ENCODE measurements at regions not wholly inside any gene's neighbourhood (a gene's known extent, or its start where the extent isn't known, plus 50 kb on each side); places are given as distances from the start of the nearest gene placed in this dataset.

DNA sequence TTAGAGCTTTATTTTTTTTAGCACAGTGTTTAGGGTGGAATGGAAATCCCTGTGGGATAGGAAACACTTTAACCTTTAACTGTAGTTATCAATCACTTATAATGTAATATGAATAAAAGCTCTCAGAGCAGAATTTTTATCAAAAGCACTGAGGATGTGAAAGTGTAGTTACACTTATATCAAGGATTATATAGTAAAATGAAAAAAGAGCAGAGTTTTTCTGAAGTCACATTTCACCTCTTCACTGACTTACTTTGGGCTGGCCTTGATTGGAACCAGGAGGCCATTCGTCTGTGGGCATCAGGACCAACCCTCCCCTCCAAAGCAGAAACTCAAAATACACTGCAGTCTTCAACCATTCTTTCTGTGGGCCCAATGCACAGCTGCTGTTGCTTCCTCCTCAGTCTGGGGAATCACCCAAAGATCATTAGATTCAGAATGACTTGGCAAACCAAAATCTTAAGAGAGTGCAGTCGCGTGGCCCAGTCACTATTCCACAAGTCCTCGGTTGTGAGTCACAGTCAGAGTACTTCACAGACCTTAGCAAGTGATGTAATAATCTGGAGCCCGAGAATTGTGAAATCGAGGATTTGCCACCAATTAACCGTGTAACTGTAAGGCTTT lies 132.6 kb upstream of the COL8A1 start:
- TF ChIP-seq, protein P1, sequence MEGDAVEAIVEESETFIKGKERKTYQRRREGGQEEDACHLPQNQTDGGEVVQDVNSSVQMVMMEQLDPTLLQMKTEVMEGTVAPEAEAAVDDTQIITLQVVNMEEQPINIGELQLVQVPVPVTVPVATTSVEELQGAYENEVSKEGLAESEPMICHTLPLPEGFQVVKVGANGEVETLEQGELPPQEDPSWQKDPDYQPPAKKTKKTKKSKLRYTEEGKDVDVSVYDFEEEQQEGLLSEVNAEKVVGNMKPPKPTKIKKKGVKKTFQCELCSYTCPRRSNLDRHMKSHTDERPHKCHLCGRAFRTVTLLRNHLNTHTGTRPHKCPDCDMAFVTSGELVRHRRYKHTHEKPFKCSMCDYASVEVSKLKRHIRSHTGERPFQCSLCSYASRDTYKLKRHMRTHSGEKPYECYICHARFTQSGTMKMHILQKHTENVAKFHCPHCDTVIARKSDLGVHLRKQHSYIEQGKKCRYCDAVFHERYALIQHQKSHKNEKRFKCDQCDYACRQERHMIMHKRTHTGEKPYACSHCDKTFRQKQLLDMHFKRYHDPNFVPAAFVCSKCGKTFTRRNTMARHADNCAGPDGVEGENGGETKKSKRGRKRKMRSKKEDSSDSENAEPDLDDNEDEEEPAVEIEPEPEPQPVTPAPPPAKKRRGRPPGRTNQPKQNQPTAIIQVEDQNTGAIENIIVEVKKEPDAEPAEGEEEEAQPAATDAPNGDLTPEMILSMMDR (conservative IDR thresholded peaks at IDR 0.05; ENCODE audit: low read depth) = no peak
- POLR2A ChIA-PET (ENCODE audit: low non-redundant PET) = no interaction called here
- CTCF ChIA-PET = no interaction called here
- no peak overlapping the region for H3K27ac ChIP-seq
- DNase-seq (ENCODE audit: low spot score) = no peak

DNA sequence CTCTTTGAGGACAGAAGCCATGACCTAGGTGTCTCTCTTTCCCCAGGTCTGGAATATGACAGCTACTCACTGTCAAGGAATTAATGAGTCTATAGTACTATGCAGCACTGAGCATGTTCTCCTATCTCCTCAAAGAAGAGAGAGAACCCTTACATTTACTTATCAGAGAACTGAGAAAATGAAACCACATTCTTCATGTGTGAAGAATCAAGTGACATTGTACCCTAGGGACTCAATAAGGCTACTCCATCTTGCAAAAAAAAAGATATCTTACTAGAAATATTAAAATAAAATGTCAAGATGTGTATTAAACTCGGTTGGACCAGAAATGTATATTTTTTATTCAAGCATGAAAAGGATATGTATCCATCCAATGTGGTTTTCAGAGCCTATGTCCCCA lies 133.2 kb upstream of the COL8A1 start:
- CTCF ChIA-PET = no interaction called here
- H3K27ac ChIP-seq = no peak overlapping the region
- POLR2A ChIA-PET (ENCODE audit: low non-redundant PET) = no interaction called here
- TF ChIP-seq, protein P1 (conservative IDR thresholded peaks at IDR 0.05; ENCODE audit: low read depth) = no peak
- no peak for DNase-seq (ENCODE audit: low spot score)

DNA sequence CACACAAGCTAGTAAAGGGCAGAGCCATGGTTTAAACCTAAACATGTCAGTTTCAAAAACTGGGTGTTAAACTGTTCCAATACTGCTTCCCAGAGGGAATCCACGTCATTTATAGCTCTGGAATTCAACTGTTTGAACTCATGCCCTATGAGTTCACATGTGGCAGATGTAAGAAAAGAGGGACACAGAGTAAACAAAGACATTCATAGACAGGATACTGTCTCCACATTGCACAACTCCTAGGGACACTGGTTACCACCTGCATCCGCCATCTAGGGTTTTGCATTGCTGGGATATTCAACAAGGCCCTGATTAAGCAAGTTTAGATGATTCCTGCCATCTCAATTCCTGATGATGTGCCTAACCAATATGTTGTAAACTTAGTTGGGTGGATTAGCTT lies 134.1 kb upstream of the COL8A1 start:
- POLR2A ChIA-PET (ENCODE audit: low non-redundant PET) = no interaction called here
- TF ChIP-seq, protein P1 (conservative IDR thresholded peaks at IDR 0.05; ENCODE audit: low read depth) = no peak
- no peak for DNase-seq (ENCODE audit: low spot score)
- H3K27ac ChIP-seq = no peak overlapping the region
- CTCF ChIA-PET = no interaction called here

DNA sequence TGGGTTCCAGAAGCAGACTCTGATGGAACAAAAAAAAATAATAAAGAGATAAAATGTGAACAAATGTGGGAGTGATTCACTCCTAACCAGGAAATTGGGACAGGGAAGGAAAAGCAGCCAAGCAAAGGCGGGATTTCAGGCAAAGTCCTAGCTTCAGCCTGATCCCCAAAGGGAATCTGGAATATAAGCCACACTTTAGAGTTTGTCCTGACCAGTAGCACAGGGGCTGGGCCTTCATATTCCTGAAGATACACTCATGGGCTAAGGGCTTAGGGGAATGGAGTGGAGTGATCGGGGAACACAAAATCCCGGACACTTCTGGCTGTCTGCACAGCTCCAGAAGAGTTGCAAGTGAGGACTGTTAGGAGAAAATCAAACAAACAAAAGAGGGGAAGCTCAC lies 135.0 kb upstream of the COL8A1 start:
- H3K27ac ChIP-seq = no peak overlapping the region
- TF ChIP-seq, protein P1 (conservative IDR thresholded peaks at IDR 0.05; ENCODE audit: low read depth) = no peak
- CTCF ChIA-PET = no interaction called here
- POLR2A ChIA-PET (ENCODE audit: low non-redundant PET) = no interaction called here
- no peak for DNase-seq (ENCODE audit: low spot score)

DNA sequence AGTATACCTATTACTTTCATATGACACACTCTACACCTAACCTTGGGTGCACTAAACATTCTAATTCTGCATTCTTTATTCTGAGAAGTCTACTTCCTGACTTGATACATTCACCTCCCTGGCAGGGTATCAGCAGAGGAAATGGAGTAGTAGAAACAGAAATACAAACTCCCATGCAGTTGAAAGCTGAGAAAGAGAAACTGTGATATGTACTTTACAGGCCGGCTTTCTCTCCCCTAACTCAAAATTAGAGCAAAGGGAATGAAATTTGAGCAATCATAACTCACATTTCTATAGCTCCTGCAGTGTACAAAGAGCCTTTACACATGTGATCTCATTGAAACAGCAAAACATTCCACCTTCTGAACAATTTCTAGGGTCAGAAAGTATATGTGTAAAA lies 135.5 kb upstream of the COL8A1 start:
- TF ChIP-seq, protein P1 (conservative IDR thresholded peaks at IDR 0.05; ENCODE audit: low read depth) = no peak
- ChIA-PET POLR2A (ENCODE audit: low non-redundant PET) (no interaction called here), CTCF (no interaction called here)
- no peak for DNase-seq (ENCODE audit: low spot score)
- no peak overlapping the region for H3K27ac ChIP-seq

DNA sequence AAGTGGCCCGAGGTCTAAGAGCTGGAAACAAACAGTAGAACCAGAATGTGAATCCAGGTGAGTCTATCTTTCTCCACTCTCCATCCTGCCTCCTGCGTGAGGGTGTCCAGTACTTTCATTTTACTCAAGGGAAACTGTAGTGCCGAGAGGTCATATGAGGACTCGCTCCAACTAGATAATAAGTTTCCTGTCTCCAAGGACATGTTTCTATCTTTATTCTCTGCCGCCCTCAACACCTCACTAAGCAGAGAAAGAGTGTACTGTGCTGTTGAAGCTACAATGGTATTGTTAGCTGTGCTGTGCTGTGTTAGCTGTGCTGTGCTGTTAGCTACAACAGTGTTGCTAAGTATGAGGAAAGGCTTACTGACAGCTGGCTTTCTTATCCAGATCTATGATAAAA lies 137.9 kb upstream of the COL8A1 start:
- CTCF ChIA-PET = interaction anchor here (2.6 kb wide), 1 partner anchor 253 kb away, joined by 16 read pairs; no protein-coding TSS in a partner anchor
- TF ChIP-seq, protein P1 (conservative IDR thresholded peaks at IDR 0.05; ENCODE audit: low read depth) = no peak
- no peak for DNase-seq (ENCODE audit: low spot score)
- H3K27ac ChIP-seq = no peak overlapping the region
- POLR2A ChIA-PET (ENCODE audit: low non-redundant PET) = no interaction called here

All from RWPE1 (cell line).